ENCODE measurements at regions not wholly inside any gene's neighbourhood (a gene's known extent, or its start where the extent isn't known, plus 50 kb on each side); places are given as distances from the start of the nearest gene placed in this dataset.
A peak's percentile ranks its signal among the peaks of the same experiment; 100 is the strongest.
"Not testable (repeated sequence)": the region's sequence is repeated elsewhere in the genome, so short reads cannot be mapped to it uniquely, and the experiment has no call there.

DNA sequence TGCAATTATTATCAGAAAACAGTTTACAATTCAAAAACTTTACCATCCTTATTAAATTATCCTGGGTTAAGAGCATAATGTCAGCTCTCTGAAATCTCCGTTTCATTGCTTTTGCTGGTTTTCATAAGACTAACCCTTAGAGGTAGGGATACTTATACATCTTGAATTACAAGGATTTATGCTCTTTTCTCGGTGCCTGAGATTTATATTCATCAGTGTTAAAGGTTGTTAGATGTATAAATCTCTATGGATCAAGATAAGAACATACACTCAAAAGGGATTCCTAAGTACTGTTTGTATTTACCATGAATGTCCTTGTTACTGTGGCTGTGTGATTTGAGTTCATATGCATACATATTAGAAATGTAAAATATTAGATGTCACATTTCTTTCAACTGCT, 684.7 kb downstream of the EFNA5 start:
- no peak overlapping the region for H3K4me3 ChIP-seq (ENCODE audit: low read depth, low read length)
- no peaks in the 10 kb centered on the region for H3K36me3 ChIP-seq (ENCODE audit: control insufficient read depth, insufficient read depth, low read length)
- no peak for TF ChIP-seq CTCF (IDR thresholded peaks at IDR 0.05; ENCODE audit: insufficient read depth, low read length, severe bottlenecking)
- no peak for FAIRE-seq
- DNase-seq (ENCODE audit: low read depth): no peak
- H3K27me3 ChIP-seq (ENCODE audit: control insufficient read depth, insufficient read depth, low read length): no peaks in the 10 kb centered on the region

DNA sequence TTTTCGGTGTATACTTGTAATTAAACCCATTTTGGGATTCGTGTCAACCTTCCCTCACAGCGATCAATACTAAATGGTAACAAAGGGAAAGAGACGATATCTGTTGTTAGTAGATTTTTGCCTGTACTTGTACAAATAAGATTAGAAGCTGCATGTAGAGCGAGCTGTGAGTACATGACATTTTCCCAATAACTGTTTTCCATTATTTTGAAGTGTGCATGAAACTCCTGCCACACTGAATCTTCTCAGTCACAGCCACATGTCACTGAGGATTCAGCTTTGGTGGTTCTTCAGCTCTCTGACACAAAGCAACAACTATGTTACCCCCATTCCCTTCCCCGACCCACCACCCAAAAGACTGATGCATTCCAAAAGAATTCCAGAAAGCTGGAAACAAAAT, 685.6 kb downstream of the EFNA5 start:
- Histone ChIP-seq H3K4me3 (ENCODE audit: low read depth, low read length) (no peak overlapping the region), H3K27me3 (ENCODE audit: control insufficient read depth, insufficient read depth, low read length) (no peaks in the 10 kb centered on the region), H3K36me3 (ENCODE audit: control insufficient read depth, insufficient read depth, low read length) (no peaks in the 10 kb centered on the region)
- FAIRE-seq (no peak), DNase-seq (ENCODE audit: low read depth) (no peak)
- TF ChIP-seq CTCF (IDR thresholded peaks at IDR 0.05; ENCODE audit: insufficient read depth, low read length, severe bottlenecking): no peak

DNA sequence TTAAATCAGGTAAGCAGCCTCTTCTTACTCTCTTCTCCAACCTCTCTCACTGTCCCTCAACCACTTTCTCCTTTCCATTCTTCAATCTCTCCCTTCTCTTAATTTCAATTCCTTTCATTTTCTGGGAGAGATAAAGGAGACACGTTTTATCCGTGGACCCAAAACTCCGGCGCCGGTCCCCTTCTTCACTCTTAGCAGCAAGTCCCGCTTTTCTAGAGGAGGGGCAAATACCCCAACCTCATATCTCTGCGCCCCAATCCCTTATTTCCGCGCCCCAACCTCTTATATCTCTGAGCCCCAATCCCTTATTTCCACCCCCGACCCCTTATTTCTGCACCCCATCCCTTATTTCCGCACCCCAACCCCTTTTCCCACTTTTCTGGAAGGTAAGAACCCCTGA, 691.6 kb downstream of the EFNA5 start:
- H3K36me3 ChIP-seq (ENCODE audit: control insufficient read depth, insufficient read depth, low read length); DNase-seq (ENCODE audit: low read depth); H3K4me3 ChIP-seq (ENCODE audit: low read depth, low read length); FAIRE-seq; H3K27me3 ChIP-seq (ENCODE audit: control insufficient read depth, insufficient read depth, low read length): not testable (repeated sequence)

- not testable (repeated sequence) for H3K27me3 ChIP-seq (ENCODE audit: control insufficient read depth, insufficient read depth, low read length); H3K36me3 ChIP-seq (ENCODE audit: control insufficient read depth, insufficient read depth, low read length); FAIRE-seq; DNase-seq (ENCODE audit: low read depth); H3K4me3 ChIP-seq (ENCODE audit: low read depth, low read length)
Measured at GRCh38 chr5:106978582-106979165, 692.1 kb downstream of the EFNA5 start.

- DNase-seq (ENCODE audit: low read depth) (no peak), FAIRE-seq (no peak)
- no peak for TF ChIP-seq CTCF (IDR thresholded peaks at IDR 0.05; ENCODE audit: insufficient read depth, low read length, severe bottlenecking)
- Histone ChIP-seq H3K27me3 (ENCODE audit: control insufficient read depth, insufficient read depth, low read length) (no peaks in the 10 kb centered on the region), H3K4me3 (ENCODE audit: low read depth, low read length) (no peak overlapping the region), H3K36me3 (ENCODE audit: control insufficient read depth, insufficient read depth, low read length) (no peaks in the 10 kb centered on the region)
Measured at GRCh38 chr5:106976363-106976762, 694.4 kb downstream of the EFNA5 start.

- no peak for FAIRE-seq
- H3K27me3 ChIP-seq (ENCODE audit: control insufficient read depth, insufficient read depth, low read length): no peaks in the 10 kb centered on the region
- no peak for TF ChIP-seq CTCF (IDR thresholded peaks at IDR 0.05; ENCODE audit: insufficient read depth, low read length, severe bottlenecking)
- H3K36me3 ChIP-seq (ENCODE audit: control insufficient read depth, insufficient read depth, low read length): no peaks in the 10 kb centered on the region
- H3K4me3 ChIP-seq (ENCODE audit: low read depth, low read length): no peak overlapping the region
- DNase-seq (ENCODE audit: low read depth): no peak
Measured at GRCh38 chr5:106974272-106974671, 696.5 kb downstream of the EFNA5 start.

- no peak for TF ChIP-seq CTCF (IDR thresholded peaks at IDR 0.05; ENCODE audit: insufficient read depth, low read length, severe bottlenecking)
- DNase-seq (ENCODE audit: low read depth) (peak; percentile 26), FAIRE-seq (no peak)
- Histone ChIP-seq H3K27me3 (ENCODE audit: control insufficient read depth, insufficient read depth, low read length) (no peaks in the 10 kb centered on the region), H3K36me3 (ENCODE audit: control insufficient read depth, insufficient read depth, low read length) (no peaks in the 10 kb centered on the region), H3K4me3 (ENCODE audit: low read depth, low read length) (no peak overlapping the region)
Measured at GRCh38 chr5:106966686-106967315, 703.9 kb downstream of the EFNA5 start.
